ENCODE measurements at regions not wholly inside any gene's neighbourhood (a gene's known extent, or its start where the extent isn't known, plus 50 kb on each side); places are given as distances from the start of the nearest gene placed in this dataset.
"Not testable (repeated sequence)": the region's sequence is repeated elsewhere in the genome, so short reads cannot be mapped to it uniquely, and the experiment has no call there.

DNA sequence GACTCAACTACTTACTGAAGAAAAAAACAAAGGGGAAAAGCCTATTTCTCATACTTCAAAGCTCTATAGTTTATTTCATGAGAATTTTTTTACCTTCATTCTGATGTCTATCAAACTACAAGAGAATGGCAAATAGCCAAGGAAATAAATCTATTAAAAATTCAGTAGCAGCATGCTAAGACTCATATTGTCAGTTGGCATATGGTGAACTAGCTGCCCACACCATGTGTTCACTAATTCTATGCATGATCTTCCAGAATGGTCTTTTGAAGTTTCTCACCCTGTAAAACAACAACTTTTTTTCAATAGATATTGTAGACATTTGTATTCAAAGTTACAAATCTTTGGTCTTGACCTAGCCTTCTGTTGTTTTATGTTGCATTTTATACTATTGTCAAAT lies 386.2 kb downstream of the RSL24D1 start:
- TF ChIP-seq PAX5 (IDR thresholded peaks at IDR 0.05; ENCODE audit: insufficient read depth, low read length, severe bottlenecking) (no peak), POU2F2 (IDR thresholded peaks at IDR 0.05; ENCODE audit: low read depth, low read length) (no peak), POLR2A (IDR thresholded peaks at IDR 0.05; ENCODE audit: low read depth, low read length) (no peak), SPI1 (IDR thresholded peaks at IDR 0.05; ENCODE audit: low read depth, low read length) (no peak), POLR2AphosphoS5 (IDR thresholded peaks at IDR 0.05; ENCODE audit: low read depth, low read length) (no peak), TAF1 (IDR thresholded peaks at IDR 0.05; ENCODE audit: low read depth, low read length) (no peak)
- FAIRE-seq (no peak), DNase-seq (ENCODE audit: insufficient read length, low spot score) (no peak)

DNA sequence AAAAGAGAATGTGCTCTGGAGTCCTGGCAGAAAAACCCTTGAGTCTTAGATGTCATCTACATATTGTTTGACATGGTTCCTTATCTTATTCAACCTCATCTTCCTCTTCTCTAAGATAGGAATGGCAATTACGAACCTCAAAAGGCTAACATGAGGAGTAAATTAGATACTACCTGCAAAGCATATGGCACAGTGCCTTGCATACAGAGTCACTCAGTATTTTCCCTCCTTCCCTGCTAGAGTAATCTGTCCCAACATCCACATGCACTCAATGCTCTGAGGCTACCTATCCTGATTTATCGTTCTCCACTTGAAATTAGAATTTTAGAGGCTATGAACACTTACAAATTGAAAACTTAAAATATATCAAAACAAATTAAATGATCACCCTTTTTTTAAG lies 386.7 kb downstream of the RSL24D1 start:
- TF ChIP-seq POLR2A (IDR thresholded peaks at IDR 0.05; ENCODE audit: low read depth, low read length), result no peak
- TF ChIP-seq POLR2AphosphoS5 (IDR thresholded peaks at IDR 0.05; ENCODE audit: low read depth, low read length), result no peak
- no peak for TF ChIP-seq POU2F2 (IDR thresholded peaks at IDR 0.05; ENCODE audit: low read depth, low read length)
- TF ChIP-seq TAF1 (IDR thresholded peaks at IDR 0.05; ENCODE audit: low read depth, low read length), result no peak
- no peak for TF ChIP-seq PAX5 (IDR thresholded peaks at IDR 0.05; ENCODE audit: insufficient read depth, low read length, severe bottlenecking)
- TF ChIP-seq SPI1 (IDR thresholded peaks at IDR 0.05; ENCODE audit: low read depth, low read length), result no peak
- DNase-seq (ENCODE audit: insufficient read length, low spot score) (no peak), FAIRE-seq (no peak)

DNA sequence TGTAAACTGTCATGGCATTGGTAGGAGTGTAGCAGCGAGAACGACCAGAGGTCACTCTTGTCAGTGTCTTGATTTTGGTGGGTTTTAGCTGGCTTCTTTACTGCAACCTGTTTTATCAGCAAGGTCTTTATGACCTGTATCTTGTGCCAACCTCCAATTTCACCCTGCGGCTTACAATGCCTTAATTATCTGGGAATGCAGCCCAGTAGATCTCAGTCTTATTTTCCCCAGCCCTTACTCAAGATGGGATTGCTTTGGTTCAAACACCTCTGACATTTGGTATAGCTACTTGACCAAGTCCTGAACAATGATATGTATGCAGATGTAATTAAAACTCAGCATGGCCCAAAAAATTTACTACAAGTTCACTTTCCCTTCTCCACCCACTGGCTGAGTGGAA lies 388.4 kb downstream of the RSL24D1 start:
- no peak for TF ChIP-seq TAF1 (IDR thresholded peaks at IDR 0.05; ENCODE audit: low read depth, low read length)
- no peak for FAIRE-seq
- no peak for DNase-seq (ENCODE audit: insufficient read length, low spot score)

DNA sequence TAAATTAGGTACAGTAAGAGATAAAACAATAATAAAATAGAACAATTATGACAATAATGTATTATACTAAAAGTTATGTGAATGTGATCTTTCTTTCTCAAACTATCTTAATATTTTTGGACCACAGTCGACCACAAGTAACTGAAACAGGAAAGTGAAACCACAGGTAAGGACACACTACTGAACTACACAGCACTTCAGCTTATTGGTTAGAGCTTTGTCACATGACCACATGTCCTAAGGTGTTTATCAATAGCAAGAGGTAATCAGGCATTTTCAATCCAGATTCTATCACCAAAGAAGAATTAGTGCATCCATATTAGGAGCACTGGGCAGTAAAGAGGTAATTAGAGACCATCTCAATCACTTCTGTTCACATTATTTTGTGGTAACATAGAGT lies 392.8 kb downstream of the RSL24D1 start:
- DNase-seq (ENCODE audit: insufficient read length, low spot score), result no peak
- TF ChIP-seq TAF1 (IDR thresholded peaks at IDR 0.05; ENCODE audit: low read depth, low read length) (no peak), SPI1 (IDR thresholded peaks at IDR 0.05; ENCODE audit: low read depth, low read length) (no peak), POU2F2 (IDR thresholded peaks at IDR 0.05; ENCODE audit: low read depth, low read length) (no peak), POLR2A (IDR thresholded peaks at IDR 0.05; ENCODE audit: low read depth, low read length) (no peak), PAX5 (IDR thresholded peaks at IDR 0.05; ENCODE audit: insufficient read depth, low read length, severe bottlenecking) (no peak), POLR2AphosphoS5 (IDR thresholded peaks at IDR 0.05; ENCODE audit: low read depth, low read length) (no peak)
- FAIRE-seq, result no peak

DNA sequence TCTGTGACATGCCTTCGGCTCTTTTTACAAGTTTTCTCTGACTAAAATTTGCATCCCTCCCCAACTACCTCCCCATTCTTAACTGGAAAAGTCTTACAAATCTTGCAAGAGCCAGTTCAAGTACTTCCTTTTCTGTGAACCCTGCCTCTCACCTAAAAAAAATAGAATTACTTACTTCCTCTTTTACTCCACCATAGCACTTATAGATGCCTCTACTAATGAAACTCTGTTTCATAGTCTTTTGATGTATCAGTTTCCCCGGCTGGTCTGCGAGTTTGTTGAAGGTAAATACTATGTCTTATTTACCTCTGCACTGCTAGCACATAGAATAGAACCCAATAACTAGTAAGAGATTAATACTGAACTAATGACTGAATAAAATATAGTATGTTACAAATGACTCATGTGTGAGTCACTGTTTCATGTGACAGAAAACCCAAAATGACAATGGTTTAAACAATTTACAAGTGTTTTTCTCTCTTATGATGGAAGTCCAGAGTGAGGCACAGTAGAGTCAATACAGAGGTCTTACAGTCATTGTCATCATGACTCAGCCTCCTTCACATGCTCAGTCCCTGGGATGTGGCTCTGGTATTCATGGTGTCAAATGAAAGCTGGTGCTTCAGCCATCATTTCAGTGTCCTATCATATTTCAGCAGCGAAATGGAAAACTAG lies 393.5 kb downstream of the RSL24D1 start:
- DNase-seq (ENCODE audit: insufficient read length, low spot score) (no peak), FAIRE-seq (no peak)
- no peak for TF ChIP-seq TAF1 (IDR thresholded peaks at IDR 0.05; ENCODE audit: low read depth, low read length)
- TF ChIP-seq SPI1 (IDR thresholded peaks at IDR 0.05; ENCODE audit: low read depth, low read length), result no peak
- TF ChIP-seq POLR2A (IDR thresholded peaks at IDR 0.05; ENCODE audit: low read depth, low read length), result no peak
- no peak for TF ChIP-seq POU2F2 (IDR thresholded peaks at IDR 0.05; ENCODE audit: low read depth, low read length)
- no peak for TF ChIP-seq PAX5 (IDR thresholded peaks at IDR 0.05; ENCODE audit: insufficient read depth, low read length, severe bottlenecking)
- TF ChIP-seq POLR2AphosphoS5 (IDR thresholded peaks at IDR 0.05; ENCODE audit: low read depth, low read length), result no peak

DNA sequence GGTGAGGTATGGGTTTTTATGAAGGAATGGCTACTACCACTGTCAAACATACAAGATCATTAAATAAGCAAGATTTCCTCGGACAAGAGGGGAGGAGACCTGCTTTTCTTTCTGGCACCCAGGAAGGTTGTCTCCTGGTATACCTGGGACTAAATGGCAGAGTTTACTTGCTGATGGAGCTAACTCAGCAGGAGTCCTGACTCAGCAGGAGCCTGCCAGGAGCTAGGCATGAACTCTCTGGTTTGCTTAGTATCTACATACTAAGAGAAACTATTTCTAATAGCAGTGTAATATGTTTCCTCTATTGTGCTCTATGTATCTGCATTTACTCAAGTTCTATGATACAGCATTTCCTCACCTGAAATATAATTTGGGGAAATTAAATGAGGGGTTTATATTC lies 404.2 kb downstream of the RSL24D1 start:
- TF ChIP-seq POU2F2 (IDR thresholded peaks at IDR 0.05; ENCODE audit: low read depth, low read length) (no peak), POLR2A (IDR thresholded peaks at IDR 0.05; ENCODE audit: low read depth, low read length) (no peak), POLR2AphosphoS5 (IDR thresholded peaks at IDR 0.05; ENCODE audit: low read depth, low read length) (no peak)
- FAIRE-seq (no peak), DNase-seq (ENCODE audit: insufficient read length, low spot score) (no peak)

DNA sequence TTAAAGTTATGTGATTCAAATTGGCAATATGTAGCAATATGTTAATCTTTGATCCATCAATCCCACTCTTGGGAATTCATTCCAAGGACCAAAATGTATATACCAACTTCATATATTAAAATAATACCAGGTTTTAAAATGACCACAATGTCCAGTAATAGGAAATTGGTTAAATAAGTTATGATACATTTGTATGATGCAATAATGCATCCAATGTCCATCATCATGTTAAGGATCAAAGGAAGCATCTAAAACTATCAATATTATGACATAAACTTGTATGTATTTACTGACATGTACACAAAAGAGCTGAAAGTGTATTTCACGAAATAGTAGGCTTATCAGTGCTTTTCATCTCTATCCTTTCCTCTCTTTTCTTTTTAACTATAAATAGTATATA lies 406.0 kb downstream of the RSL24D1 start:
- no peak for DNase-seq (ENCODE audit: insufficient read length, low spot score)

DNA sequence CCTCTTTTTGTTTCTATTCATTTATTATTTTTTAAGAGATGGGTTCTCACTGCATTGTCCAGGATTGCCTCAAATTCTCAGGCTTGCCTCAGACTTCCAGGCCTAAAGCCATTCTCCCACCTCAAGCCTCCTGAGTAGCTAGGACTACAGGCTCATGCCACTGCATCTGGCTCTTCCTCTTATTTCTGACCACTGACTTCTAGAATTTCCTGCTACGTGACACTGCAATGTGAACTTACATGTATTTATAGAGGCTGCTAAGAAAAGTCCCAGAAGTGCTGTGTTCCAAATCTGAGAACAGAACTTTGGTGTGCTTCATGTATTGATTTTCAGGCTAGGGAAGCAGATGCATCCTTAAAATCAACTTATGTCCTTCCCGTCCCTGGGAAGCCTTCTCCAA lies 407.4 kb downstream of the RSL24D1 start:
- no peak for FAIRE-seq
- TF ChIP-seq POU2F2 (IDR thresholded peaks at IDR 0.05; ENCODE audit: low read depth, low read length) (no peak), POLR2A (IDR thresholded peaks at IDR 0.05; ENCODE audit: low read depth, low read length) (no peak)
- DNase-seq (ENCODE audit: insufficient read length, low spot score), result no peak

More for the DNA sequence above, 406.0 kb downstream of the RSL24D1 start:
- TF ChIP-seq SPI1 (IDR thresholded peaks at IDR 0.05; ENCODE audit: low read depth, low read length) (no peak), TAF1 (IDR thresholded peaks at IDR 0.05; ENCODE audit: low read depth, low read length) (no peak), POLR2AphosphoS5 (IDR thresholded peaks at IDR 0.05; ENCODE audit: low read depth, low read length) (no peak), POU2F2 (IDR thresholded peaks at IDR 0.05; ENCODE audit: low read depth, low read length) (no peak), POLR2A (IDR thresholded peaks at IDR 0.05; ENCODE audit: low read depth, low read length) (no peak), PAX5 (IDR thresholded peaks at IDR 0.05; ENCODE audit: insufficient read depth, low read length, severe bottlenecking) (no peak)
- no peak for FAIRE-seq

DNA sequence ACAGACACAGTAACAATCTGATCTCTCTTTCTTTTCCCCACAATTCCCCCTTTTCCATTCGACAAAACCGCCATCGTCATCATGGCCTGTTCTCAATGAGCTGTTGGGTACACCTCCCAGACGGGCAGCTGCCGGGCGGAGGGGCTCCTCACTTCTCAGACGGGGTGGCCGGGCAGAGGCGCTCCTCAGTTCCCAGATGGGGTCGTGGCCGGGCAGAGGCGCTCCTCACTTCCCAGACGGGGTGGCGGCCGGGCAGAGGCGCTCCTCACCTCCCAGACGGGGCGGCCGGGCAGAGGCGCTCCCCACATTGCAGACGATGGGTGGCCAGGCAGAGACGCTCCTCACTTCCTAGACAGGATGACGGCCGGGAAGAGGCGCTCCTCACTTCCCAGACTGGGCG lies 415.5 kb downstream of the RSL24D1 start:
- DNase-seq (ENCODE audit: insufficient read length, low spot score); FAIRE-seq: not testable (repeated sequence)

DNA sequence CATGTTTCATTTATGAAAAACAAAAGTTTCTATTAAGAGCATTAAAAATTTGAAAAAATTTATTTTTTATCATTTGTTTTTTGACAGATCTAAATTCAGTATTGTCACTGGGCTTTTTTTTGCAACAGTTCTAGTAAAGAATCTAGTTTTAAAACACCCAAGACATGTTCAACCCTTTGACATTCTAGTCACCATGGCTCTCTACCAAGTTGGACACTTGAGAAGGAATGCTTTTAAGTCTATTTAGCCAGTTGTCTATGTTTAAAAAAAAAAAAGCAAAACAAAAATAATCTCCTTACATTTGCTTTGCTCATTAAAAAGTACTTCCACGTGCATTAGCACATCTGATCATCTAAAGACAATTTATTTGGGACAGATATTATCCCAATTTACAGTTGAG lies 417.5 kb downstream of the RSL24D1 start:
- DNase-seq (ENCODE audit: insufficient read length, low spot score), result no peak
- no peak for FAIRE-seq
- no peak for TF ChIP-seq PAX5 (IDR thresholded peaks at IDR 0.05; ENCODE audit: insufficient read depth, low read length, severe bottlenecking)
- no peak for TF ChIP-seq SPI1 (IDR thresholded peaks at IDR 0.05; ENCODE audit: low read depth, low read length)
- no peak for TF ChIP-seq POLR2AphosphoS5 (IDR thresholded peaks at IDR 0.05; ENCODE audit: low read depth, low read length)
- no peak for TF ChIP-seq TAF1 (IDR thresholded peaks at IDR 0.05; ENCODE audit: low read depth, low read length)
- no peak for TF ChIP-seq POU2F2 (IDR thresholded peaks at IDR 0.05; ENCODE audit: low read depth, low read length)
- TF ChIP-seq POLR2A (IDR thresholded peaks at IDR 0.05; ENCODE audit: low read depth, low read length), result no peak

DNA sequence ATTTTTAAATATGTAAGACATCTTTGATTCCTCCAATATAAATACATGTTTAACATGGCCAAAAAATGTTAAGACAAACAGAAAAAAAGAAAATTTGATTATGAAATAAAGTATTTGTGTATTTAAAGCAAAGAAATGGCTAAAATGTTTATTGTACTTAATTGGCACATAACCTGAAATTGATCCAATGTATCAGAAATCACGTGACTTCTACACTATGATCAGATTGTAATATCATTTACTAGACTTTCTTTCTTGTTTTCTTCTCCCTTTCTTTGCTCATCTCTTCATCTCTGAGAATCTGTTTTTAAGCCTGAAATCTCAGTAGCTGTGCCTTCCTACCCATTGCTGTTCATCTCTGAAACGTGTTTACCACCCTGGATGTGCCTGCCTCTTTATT lies 420.3 kb downstream of the RSL24D1 start:
- TF ChIP-seq POU2F2 (IDR thresholded peaks at IDR 0.05; ENCODE audit: low read depth, low read length) (no peak), PAX5 (IDR thresholded peaks at IDR 0.05; ENCODE audit: insufficient read depth, low read length, severe bottlenecking) (no peak), TAF1 (IDR thresholded peaks at IDR 0.05; ENCODE audit: low read depth, low read length) (no peak), POLR2A (IDR thresholded peaks at IDR 0.05; ENCODE audit: low read depth, low read length) (no peak), SPI1 (IDR thresholded peaks at IDR 0.05; ENCODE audit: low read depth, low read length) (no peak), POLR2AphosphoS5 (IDR thresholded peaks at IDR 0.05; ENCODE audit: low read depth, low read length) (no peak)
- no peak for DNase-seq (ENCODE audit: insufficient read length, low spot score)

More for the DNA sequence above, 420.3 kb downstream of the RSL24D1 start:
- no peak for FAIRE-seq
